NCI-H226 (cell line): ENCODE measurements at regions not wholly inside any gene's neighbourhood (a gene's known extent, or its start where the extent isn't known, plus 50 kb on each side); places are given as distances from the start of the nearest gene placed in this dataset.
A peak's percentile ranks its signal among the peaks of the same experiment; 100 is the strongest.
"Not testable (repeated sequence)": the region's sequence is repeated elsewhere in the genome, so short reads cannot be mapped to it uniquely, and the experiment has no call there.

ENCODE experiments used
- DNase-seq: peaks from one replicate; pipeline ENCODE4 v3.0.0-alpha.2; 2015

- no peak for DNase-seq
These were observed 220.8 kb downstream of the SPP2 start for GRCh38 chr2:234271338-234271737.

GRCh38 chr2:234269769-234270204 lies 219.3 kb downstream of the SPP2 start:
- peak; percentile 53 for DNase-seq

GRCh38 chr2:234267534-234267933 lies 217.0 kb downstream of the SPP2 start:
- no peak for DNase-seq

GRCh38 chr2:234266952-234267351 lies 216.4 kb downstream of the SPP2 start:
- no peak for DNase-seq

GRCh38 chr2:234265206-234265605 lies 214.7 kb downstream of the SPP2 start:
- DNase-seq = no peak

GRCh38 chr2:234261736-234262135 lies 211.2 kb downstream of the SPP2 start:
- DNase-seq = no peak

- no peak for DNase-seq
These were observed 208.9 kb downstream of the SPP2 start for GRCh38 chr2:234259440-234259839.

- peak; percentile 35 for DNase-seq
These were observed 208.2 kb downstream of the SPP2 start for GRCh38 chr2:234258562-234259141.

GRCh38 chr2:234257859-234258561 lies 207.5 kb downstream of the SPP2 start:
- peak; percentile 94 for DNase-seq

GRCh38 chr2:234256516-234256915 lies 206.0 kb downstream of the SPP2 start:
- DNase-seq = no peak

GRCh38 chr2:234254783-234255521 lies 204.4 kb downstream of the SPP2 start:
- DNase-seq = no peak

GRCh38 chr2:234252772-234253171 lies 202.3 kb downstream of the SPP2 start:
- no peak for DNase-seq

- peak; percentile 80 for DNase-seq
These were observed 201.1 kb downstream of the SPP2 start for GRCh38 chr2:234251326-234252271.

- DNase-seq = no peak
These were observed 200.4 kb downstream of the SPP2 start for GRCh38 chr2:234250926-234251325.

GRCh38 chr2:234249873-234250272 lies 199.4 kb downstream of the SPP2 start:
- DNase-seq = peak; percentile 80

- DNase-seq = no peak
These were observed 198.7 kb downstream of the SPP2 start for GRCh38 chr2:234249034-234249735.

GRCh38 chr2:234248213-234248710 lies 197.8 kb downstream of the SPP2 start:
- DNase-seq = not testable (repeated sequence)

- DNase-seq = no peak
These were observed 197.1 kb downstream of the SPP2 start for GRCh38 chr2:234247453-234248180.

- peak; percentile 72 for DNase-seq
These were observed 195.4 kb downstream of the SPP2 start for GRCh38 chr2:234245945-234246344.

GRCh38 chr2:234243871-234244565 lies 193.5 kb downstream of the SPP2 start:
- no peak for DNase-seq

- DNase-seq = no peak
These were observed 191.9 kb downstream of the SPP2 start for GRCh38 chr2:234242459-234242836.
